Activated CD4-positive, CD25-positive, alpha-beta regulatory T cell treated with anti-CD3 and anti-CD28 coated beads, Interleukin-2, amount 50 U/mL, for 16 hours (primary cell): ENCODE measurements at regions not wholly inside any gene's neighbourhood (a gene's known extent, or its start where the extent isn't known, plus 50 kb on each side); places are given as distances from the start of the nearest gene placed in this dataset.

Source experiments
- DNase-seq: peaks from one replicate; pipeline ENCODE4 v3.0.0-alpha.2; 2020; ENCODE audit warnings: low read depth, low spot score

DNA sequence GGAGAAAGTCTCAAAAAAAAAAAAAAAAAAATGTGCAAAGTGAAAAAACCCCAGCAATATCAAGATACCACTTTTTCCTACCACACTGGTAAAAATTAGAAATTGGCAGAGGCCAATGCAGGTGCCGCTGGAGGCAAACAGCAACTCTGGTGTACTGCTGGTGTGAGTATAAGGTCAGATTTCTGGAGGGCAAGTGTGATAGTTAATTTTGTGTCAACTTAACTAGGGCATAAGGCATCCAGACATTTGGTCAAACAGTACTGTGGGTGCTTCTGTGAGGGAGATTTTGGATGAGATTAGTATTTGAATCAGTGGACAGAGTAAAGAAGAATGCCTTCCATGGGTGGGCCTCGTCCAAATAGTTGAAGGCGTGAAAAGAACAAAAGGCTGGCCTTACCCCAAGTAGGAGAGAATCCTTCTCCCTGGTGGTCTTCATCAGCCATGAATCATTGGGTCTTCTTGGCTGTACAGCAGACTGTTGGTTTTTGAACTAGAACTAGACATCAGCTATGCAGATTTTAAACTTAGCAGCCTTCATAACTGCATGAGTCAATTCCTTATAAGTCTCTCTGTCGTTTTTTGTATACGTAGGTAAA lies 52.8 kb upstream of the FHL2 start:
- no peak for DNase-seq

DNA sequence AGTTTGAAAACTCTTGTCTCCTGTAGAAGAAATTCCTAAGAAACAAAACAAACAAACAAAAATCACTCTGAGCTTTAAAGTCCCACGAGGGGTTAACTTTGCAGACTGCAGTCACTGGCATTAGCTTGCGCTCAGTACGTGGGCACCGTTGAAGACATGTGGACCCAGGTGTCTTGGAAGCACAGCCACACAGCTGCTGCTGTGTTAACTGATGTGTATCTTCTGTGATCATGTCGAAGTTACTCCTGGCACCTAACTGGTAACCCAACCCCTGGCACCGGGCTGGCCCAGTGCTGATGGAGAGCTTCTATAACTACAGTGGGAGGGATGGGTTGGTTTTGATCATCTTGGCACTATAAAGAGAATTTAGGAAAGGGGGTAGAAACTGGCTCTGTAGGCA lies 51.6 kb upstream of the FHL2 start:
- DNase-seq, result no peak

DNA sequence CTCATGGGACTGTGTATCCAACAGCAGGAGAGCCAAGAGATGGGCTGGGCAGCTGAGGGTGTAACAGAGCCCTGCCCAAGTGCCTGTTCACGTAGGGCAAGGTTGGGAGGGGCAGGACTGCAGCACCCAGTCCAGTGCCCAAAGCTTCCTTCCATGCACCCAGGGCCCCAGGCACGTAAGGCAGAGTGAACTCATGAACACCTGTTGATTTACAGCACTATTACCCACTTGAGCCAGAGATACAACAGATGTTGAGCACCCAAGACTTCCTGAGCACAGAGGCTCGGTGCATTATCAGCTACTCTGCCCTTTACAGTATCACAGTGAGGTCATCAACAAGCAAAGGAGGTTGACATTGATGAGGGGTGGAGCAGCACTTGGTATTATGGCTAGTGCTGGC lies 50.2 kb upstream of the FHL2 start:
- DNase-seq, result no peak
